ENCODE measurements at regions not wholly inside any gene's neighbourhood (a gene's known extent, or its start where the extent isn't known, plus 50 kb on each side); places are given as distances from the start of the nearest gene placed in this dataset.
A peak's percentile ranks its signal among the peaks of the same experiment; 100 is the strongest.
"Not testable (repeated sequence)": the region's sequence is repeated elsewhere in the genome, so short reads cannot be mapped to it uniquely, and the experiment has no call there.

GRCh38 chr9:134547161-134548100, 94.2 kb upstream of the COL5A1 start:
- no peak for DNase-seq

DNA sequence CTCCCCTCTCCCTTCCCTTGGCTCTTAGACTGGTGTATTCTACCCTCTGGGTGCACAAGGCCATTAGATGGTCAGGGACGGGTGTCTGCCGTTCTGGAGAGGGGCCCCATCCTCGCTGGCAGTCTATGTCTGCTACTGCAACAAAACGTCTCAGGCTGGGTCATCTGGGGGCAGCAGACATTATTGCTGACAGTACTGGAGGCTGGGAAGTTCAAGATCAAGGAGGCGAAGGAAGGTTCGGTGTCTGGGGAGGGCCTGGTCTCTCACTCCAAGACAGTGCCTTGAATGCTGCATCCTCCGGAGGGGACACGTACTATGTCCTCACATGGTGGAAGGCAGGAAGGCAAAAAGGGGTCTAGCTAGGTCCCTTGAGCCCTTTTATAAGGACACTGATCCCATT, 93.4 kb upstream of the COL5A1 start:
- DNase-seq, result no peak

GRCh38 chr9:134548618-134549017, 93.0 kb upstream of the COL5A1 start:
- no peak for DNase-seq

GRCh38 chr9:134549336-134549735, 92.3 kb upstream of the COL5A1 start:
- DNase-seq, result no peak

- DNase-seq, result not testable (repeated sequence)
Measured at GRCh38 chr9:134550081-134550480, 91.5 kb upstream of the COL5A1 start.

GRCh38 chr9:134550584-134550983, 91.0 kb upstream of the COL5A1 start:
- DNase-seq, result no peak

- DNase-seq, result no peak
Measured at GRCh38 chr9:134551176-134551575, 90.4 kb upstream of the COL5A1 start.

DNA sequence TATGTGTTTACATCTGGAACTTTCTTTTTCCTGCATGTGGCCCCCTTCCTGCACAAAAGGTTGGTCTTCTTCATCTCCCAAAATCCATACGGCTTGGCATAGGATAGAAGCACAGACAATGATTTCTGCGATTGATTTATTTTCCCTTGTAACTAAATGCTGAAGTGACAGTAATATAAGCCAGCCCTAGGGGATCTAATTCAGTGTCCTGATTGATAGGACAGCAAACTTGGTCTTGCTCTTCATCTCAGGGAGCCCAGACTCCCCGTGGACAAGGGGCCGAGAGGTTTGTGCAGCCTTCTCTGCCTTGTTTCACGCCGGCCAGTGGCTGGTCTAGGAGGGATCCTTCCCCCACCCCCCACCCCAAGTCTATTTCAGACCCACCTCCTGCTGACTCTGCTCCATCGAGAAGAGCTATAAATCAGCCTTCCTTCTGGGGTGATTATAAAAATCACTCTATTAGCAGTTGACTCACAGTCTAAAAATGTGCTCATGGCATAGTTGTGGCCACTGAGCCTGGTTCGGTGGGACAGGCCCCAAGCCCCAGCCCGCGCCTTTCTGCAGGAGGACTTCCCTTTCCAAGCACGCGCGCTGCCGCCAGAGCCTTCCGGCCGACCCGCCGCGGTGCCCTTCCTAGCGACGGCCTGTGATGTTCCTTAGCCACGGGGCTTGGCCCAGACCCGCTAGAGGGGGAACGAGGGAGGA, 89.8 kb upstream of the COL5A1 start:
- DNase-seq, result peak; percentile 12 to 23

DNA sequence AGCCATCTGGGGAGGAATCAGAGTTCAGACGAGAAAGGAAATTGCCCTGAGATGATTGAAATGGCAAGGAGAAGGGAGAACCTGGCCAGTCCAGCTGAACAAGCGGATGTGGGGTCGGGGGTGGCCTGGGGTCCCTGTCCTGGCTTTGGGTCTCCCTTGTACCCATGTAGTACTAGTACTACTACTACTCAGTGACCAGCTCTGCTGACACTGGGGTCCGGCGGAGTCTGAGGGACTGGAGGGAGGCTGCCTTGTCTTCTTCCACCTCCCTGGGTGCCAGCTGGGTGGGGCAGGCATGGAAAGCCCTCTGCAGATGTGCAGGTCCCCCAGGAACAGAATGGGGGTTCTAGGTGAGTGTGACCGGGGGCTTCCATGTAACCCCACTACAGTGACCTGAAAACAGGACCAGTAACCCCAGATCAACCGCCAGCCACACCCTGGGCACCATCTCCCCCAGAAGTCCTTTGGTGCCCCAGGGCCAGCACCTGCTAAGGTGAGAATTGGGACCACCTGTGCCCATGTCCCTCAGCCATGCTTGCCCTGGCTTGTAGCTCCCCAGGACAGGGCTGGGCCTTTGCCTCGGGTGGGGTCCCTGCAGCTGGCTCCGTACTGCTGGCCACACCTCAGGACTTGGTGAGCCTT, 89.1 kb upstream of the COL5A1 start:
- no peak for DNase-seq

- no peak for DNase-seq
Measured at GRCh38 chr9:134553061-134553891, 88.3 kb upstream of the COL5A1 start.

DNA sequence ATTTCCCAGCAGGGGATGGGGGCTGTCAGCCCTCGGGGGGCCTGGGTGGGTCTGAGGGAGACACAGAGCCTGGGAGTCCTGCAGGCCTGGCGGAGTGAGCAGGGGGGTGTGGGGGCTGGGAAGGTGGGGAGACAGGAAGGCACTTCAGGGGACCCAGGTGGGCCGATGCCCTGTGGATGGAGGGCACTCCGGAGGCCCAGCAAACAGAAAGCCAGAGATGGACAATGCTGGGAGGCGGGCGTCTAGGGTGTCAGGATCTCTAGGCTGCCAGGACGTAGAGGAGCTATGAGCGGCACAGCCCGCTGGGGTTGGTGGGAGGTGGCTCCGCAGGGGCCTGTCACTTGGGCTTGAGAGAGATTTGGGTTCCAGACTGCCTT, 87.6 kb upstream of the COL5A1 start:
- DNase-seq, result no peak

DNA sequence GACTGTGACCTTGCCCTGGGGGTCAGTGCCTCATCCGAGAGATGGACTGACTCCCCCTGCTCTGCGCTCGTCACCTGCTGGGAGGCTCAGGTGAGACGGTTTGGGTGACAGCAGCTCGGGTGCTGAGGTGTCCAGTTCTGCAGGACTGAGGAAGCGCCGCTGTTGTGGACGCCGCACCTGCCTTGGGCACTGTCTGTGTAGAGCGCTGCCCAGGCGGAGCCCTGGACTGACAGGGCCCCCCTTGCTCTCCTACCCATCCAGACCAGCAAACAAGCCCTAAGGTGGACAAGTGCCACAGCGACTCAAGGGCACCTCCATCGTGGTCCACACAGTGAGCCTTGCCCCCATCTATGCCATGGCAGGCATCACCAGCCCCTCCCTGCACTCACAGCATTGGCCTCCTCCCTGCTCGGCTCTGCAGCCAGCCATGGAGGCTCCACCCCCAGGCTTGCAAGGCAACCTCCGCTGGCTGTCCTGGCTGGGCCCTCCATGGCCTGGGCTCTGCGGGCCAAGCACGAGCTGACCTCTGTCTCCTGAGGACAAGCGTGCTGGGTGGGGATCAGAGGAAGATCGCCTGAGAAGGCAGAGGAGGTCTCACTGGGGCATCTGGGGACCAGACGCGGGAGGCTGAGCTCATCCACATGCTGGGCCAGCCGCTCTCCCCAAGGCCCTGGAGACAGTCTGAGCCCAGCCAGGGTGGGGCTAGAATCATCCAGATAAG, 87.1 kb upstream of the COL5A1 start:
- DNase-seq, result no peak

DNA sequence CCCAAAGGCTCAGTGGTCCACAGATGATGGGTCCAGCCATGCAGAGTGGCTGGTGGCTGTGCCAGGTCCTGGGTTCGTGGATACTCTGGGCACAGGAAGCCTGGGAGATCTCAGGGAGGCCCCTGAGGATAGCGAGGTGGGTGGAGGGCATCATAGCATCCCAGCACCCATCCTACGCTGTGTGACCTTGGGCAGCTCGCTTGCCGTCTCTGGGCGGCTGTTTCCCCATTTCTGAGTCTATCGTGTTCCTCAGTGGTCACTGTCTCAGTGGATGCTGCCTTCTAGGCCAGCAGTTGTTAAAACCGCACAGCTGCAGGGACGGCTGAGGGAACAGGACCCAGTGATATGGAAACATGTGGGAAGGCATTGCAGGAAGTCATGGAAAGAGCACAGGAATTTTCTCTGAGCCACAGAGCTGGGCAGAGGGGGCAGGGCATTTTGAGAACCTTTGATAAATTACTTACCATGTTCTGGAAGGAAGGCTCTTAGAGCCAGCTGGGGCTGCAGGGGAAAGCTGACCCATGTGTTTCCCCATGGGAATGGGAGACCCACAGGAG, 86.4 kb upstream of the COL5A1 start:
- no peak for DNase-seq

- no peak for DNase-seq
Measured at GRCh38 chr9:134556531-134557068, 85.0 kb upstream of the COL5A1 start.

- DNase-seq, result no peak
Measured at GRCh38 chr9:134557331-134557730, 84.3 kb upstream of the COL5A1 start.

DNA sequence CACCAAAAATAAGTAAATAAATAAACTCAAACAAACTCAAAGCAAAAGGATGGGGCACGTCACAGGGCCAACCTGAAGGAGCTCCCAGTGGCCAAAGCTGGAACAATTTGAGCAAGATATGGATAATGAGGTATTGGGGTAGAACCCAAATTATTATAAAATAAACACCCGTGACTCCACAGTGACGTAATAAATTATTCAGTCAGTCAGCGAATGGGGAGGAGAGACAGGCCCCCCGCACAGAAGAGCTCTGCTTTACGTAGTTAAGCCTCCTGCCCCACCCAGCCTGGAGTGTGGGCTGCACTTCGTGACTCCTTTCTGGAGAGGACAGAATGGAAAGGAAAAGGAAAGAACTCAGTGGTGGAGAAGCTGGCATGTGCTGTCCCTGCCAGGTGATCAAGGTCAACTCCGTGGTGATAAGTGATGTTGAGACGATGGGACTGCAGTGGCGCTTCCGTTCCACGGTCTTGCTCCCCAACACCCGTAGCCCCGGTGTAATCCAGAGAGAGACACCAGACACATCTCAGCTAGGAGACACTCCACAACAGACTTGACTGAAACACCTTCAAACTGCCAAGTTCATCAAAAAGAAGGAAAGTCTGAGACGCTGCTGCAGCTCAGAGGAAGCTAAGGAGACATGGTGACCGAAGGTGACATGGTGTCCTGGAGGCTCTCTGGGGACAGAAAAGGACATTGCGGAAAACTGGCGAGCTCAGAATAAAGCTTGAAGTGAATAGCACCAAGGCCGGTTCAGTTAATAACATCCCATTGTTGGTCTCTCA, 83.3 kb upstream of the COL5A1 start:
- no peak for DNase-seq

GRCh38 chr9:134559013-134559412, 82.6 kb upstream of the COL5A1 start:
- DNase-seq, result no peak

- DNase-seq, result no peak
Measured at GRCh38 chr9:134560206-134560605, 81.4 kb upstream of the COL5A1 start.

DNA sequence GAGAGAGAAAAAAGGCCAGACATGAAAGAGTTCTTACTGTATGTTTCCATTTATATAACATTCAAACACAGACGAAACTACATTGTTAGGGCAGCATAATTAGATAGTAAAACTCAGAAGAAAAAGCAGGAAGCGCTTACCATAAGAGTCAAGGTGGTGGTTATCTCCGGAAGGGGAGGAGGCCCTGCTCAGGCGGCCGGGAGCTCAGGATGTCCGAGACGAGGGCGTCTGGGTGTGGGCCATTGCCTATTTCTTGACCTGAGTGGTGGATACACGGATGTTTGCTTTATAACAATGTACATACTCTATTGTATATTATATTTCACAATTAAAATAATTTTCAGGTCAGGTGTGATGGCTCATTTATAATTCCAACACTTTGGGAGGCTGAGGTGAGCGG, 80.9 kb upstream of the COL5A1 start:
- DNase-seq, result no peak

- no peak for DNase-seq
Measured at GRCh38 chr9:134561427-134562145, 80.0 kb upstream of the COL5A1 start.
